ACHN (cell line): ENCODE measurements at regions not wholly inside any gene's neighbourhood (a gene's known extent, or its start where the extent isn't known, plus 50 kb on each side); places are given as distances from the start of the nearest gene placed in this dataset.
"Not testable (repeated sequence)": the region's sequence is repeated elsewhere in the genome, so short reads cannot be mapped to it uniquely, and the experiment has no call there.

Source experiments
- DNase-seq: peaks from one replicate; pipeline ENCODE4 v3.0.0-alpha.2; 2015
- in situ Hi-C: cut with HindIII; loops from 2 replicates; pipeline ENCODE4 v1.10.0; 2017; ENCODE audit warnings: low sequenced_read_pairs, low pct_ligation_motif_present, low pct_unique_long_range_greater_than_20kb

DNA sequence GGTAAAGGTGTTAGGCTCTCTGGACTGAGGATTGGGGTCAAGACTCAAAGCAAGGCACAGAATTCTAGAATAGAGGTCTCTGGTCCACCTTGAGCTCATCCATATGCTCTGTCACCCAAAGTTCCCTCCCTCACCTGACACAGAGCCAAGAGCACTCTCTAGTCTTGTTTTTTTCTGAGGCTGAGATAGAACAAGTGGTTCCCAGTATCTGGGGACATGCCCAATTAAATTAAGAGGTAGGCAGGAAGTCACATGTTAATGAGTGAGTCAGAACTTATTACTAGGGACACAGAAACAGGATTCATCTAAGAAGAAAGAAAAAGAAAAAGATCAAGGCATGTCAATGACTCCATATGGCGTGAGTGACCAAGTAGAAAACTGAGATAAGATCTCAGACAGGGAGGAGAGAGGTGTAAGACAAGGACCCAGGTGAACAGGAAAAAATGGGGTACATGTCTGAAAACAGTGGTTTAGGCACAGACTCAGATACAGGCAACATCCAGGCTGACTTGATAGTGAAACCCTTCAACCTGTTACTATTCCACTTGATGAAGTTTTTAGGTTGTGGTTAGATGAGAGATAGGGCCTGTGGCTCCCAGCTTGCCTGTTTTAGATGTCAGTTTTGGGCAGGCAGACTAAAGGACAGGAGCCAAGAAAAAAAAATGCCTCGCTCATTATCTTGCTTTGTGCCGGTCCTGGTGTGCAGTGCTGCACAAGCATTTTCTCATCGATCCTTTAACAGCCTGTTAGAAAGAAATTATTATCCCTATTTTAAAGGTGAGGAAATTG lies 609.9 kb downstream of the CCSER2 start:
- DNase-seq: no peak
- in situ Hi-C loops: no loop called here

DNA sequence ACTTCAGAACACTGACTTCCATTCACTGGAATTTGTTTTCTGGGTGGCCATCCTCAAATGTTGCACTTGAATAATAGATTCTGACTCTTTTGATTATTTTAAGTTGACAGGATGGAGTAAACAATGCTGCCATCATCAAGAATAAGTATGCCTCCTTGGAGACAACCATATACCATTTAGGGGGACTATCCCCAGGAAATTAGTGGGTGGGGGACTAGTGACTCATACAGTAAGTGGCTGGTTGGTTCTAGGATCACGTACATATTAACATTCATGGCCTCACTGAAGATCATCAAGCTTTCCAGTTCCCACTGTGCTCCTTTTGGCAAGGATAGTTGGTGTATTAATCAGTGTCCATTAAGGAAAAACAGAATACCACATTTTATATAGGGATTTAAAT lies 615.2 kb downstream of the CCSER2 start:
- in situ Hi-C loops: no loop called here
- DNase-seq: no peak

DNA sequence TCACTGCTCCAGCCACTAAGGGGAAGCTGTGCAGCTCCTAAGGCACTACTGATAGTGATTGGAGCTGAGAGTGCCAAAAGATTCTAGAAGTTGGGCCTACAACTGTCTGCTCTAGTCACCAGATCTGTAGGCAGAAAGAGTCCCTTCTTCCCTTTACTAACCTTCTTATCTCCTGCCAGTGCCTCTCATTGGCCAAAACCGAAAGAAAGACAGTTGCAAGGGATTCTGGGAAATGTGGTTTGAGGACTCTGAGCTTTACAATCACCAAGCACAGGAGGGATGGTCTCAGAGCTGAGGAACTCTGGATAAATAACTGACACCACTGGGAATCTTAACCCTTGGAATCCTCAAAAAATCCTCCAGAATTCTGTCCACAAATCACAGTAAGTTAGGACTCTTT lies 615.8 kb downstream of the CCSER2 start:
- no peak for DNase-seq
- in situ Hi-C loops: no loop called here

DNA sequence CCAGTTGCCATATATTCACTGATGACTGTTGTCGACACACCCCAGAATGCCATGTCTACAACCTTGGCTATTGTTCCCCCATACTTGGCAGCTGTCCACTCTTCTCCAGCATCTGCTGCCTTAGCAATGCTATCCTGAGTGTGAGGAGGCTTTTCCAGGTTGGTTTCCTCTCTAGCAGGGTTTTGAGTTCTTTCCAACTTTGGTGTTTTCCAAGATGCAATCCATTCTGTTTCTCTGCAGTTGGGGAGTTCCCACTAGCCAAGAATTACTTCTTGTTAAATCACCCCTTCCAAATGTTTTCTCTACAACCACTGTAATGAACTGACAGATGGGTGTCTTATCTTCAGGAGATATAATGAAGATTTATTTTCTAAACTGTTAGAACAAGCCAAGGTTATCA lies 617.4 kb downstream of the CCSER2 start:
- DNase-seq: no peak
- in situ Hi-C loops: no loop called here

DNA sequence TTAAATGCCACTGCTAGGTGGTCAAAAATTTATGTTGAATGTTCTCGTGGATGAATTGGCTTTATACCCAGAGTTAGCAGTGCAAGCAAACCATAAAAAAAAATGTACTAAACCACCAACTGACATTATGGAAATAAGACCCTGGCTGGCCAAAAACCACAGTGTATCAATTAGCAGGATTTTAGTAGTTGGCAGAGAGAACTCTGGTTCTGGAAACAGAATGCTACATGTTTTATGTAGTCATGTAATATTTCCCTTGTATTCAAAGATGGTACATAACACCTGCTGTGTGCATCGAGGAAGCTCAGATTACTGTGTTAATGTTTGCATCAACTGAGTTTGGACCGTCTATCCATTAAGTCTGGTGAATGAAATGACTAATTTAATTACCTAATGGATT lies 618.5 kb downstream of the CCSER2 start:
- no peak for DNase-seq
- in situ Hi-C loops: no loop called here

DNA sequence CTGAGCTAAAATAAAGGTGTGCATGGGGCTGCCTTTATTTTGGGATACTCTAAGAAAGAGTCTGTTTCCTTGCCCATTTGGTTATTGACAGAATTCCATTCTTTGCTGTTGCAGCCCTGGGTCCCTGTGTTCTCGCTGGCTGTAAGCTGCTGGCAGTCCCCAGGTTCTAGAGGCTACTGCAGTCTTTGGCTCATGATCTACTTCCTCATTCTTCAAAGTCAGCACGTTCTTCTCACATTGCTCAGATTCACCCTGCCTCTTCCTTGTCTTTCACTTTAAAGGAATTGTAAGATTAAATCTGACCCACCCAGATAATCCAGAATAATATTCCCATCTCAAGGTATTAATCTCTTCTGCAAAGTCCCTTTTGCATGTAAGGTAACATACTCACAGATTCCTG lies 620.3 kb downstream of the CCSER2 start:
- no peak for DNase-seq
- in situ Hi-C loops: no loop called here

DNA sequence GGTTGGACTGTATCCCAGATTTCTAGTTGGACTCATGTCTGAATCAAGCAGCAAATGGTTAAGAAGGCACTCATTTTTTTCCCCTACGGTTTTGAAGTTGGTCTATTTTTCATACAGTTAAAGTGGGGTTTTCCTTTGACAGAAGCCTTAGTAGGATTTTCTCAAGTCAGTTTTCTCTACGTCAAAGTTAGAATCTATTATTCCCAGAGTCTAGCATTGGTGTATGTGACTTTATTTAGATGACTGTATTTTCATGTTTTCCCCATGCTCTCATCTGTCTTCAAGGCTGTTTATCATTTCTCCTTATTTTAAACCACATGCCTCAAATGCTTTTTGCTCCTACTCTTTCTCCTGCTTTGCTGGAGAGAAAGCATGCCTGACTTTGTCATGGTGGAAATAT lies 623.2 kb downstream of the CCSER2 start:
- no peak for DNase-seq
- in situ Hi-C loops: no loop called here

DNA sequence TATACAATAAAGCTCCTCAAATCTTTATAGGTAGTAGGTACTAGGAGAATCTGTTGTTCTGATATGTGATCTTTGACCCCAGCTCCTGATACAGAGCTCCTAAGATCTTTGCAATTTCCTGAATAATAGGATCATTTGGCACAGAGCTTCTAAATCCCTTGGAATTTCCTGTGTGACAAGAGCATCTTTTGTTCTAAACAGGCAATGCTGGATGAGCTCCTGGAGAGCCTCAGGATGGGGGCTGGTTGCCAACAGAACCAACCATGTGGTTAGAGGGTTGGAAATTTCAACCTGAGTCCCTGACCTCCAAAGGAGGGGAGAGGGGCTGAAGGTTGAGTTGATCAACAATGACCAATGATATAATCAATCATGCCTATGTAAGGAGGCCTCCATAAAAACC lies 629.0 kb downstream of the CCSER2 start:
- no peak for DNase-seq
- in situ Hi-C loops: no loop called here

DNA sequence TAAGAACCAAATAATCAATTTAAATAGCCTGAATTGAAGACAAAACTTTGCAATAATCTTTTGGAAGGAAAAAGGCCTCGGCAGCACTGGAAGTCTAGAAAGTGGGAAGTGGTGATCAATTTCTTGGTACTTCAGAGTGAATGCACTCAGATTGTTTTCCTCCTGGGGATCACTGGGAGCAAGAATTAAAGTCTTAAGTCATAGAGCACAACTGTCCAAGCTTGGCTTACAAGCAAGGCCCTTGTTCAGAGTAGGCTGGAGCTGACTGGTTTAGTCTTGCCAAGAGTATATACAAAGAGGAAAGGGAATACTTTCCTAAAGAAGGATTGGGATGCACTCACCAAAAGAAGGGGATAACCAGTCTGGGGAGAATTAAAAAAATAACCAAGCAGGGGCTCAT lies 637.1 kb downstream of the CCSER2 start:
- DNase-seq: no peak
- in situ Hi-C loops: no loop called here

DNA sequence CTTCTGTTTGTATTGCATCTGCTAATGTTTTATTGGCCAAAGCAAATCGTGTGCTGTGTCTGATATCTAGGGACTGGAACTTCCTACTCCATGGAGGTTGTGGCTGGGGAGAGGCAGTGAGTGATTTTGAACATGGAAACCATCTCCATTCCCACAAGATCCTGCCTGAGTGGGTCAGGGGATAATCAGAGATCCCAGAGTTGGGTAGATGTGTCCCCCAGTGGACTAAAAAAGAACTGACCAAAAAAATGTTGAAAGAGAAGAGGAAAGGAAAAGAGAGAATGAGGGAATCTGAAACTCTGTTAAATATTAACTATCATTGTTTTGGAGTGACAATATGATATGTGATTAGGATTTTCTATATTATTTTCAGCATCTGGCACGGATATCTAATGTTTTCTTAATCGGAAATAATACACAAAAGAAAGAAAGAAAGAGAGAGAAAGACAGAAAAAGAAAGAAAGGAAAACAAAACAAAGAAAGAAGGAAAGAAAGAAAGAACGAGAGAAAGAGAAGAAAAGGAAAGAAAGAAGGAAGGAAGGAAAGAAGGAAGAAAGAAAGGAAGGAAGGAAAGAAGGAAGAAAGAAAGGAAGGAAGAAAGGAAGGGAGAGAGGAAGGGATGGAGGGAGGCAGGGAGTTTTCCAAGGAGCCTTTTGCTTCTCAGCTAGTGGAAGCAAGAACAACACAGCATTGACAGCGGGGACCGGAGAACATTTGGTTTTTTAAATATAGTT lies 638.5 kb downstream of the CCSER2 start:
- DNase-seq: no peak
- in situ Hi-C loops: no loop called here

DNA sequence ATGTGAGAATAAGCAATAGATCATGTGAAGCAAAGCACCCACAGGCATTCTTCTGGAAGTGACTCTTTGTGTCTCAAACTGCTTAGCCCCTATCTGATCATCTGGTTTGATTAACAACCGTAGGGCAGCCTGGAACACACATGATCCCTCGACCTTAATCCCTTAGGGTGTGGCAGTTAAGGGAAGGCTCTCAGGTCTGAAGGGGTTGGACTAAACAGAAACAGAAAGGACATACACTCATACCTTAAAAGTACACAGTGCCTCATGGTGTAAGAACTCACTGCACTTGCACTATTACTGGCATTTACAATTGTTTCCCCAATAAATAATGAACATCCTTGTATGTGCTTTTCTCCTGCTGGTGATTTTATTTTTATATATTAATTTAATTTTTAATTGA lies 640.9 kb downstream of the CCSER2 start:
- in situ Hi-C loops, DNase-seq: not testable (repeated sequence)

DNA sequence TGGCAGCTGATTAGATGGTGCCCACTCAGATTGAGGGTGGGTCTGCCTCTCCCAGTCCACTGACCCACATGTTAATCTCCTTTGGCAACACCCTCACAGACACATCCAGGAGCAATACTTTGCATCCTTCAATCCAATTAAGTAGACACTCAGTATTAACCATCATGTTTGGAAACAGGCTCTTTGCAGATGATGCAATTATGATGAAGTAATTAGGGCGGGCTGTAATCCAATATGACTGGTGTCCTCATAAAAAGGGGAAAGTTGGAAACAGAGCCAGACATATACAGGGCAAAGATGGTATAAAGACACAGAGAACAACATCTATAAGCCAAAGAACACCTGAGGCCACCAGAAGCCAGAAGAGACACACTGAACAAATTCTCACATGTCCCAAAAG lies 658.6 kb downstream of the CCSER2 start:
- in situ Hi-C loops: no loop called here
- no peak for DNase-seq

DNA sequence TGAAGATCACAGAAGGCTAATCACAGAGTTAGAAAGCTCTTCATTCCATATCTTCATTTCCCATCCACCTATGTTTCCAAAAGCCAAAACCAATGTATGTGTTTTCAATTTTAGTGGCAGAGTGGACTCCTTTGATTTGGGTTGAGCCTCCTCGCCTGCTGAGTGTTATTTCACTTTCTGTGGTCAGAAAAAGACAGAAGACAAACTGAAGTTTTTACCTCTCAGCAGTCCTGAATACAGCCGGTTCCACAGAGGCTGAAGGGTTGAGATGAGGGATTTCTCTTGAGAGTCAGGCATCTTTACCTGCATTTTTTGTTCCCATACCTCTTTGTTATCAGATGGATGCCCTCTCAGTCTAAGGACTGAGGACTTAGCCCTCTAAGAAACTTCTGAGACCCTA lies 659.6 kb downstream of the CCSER2 start:
- no peak for DNase-seq
- in situ Hi-C loops: no loop called here

DNA sequence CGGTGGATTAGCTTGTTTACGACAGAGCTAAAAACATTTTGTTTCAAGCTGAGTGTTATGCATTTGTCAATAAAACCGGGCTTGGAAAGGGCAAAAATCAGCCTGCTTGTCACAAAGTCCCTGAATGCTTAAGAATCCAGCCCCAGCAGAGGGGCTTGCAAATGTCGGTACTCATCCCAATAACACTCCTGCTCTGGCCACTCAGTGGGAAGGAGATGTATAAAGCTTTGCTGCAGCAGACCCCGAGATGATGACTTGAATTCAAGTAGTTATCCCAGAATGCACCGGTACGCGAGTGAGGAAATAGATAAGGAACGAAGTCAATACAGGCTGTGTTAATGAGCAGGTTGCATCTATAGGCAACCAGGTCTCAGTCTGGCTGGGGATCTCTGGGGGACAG lies 662.3 kb downstream of the CCSER2 start:
- no peak for DNase-seq
- in situ Hi-C loops: no loop called here

DNA sequence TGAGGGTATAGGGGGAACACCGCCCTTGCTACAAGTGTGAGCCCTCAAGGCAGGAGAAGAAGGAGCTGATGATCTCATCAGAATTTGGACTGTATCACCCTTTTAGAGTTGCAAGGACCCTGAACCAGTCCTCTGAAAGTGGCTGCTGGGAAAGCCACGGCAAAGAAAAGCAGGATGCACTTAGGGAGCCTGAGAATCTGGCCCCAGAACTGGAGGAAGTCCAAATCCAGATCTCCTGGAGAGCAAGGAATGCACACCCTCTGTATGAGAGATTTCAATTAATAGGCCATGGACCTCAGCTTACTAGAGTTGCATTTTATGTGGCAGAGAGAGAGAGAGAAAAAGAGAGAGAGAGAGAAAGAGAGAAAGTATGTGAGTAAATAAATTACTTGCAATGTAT lies 662.9 kb downstream of the CCSER2 start:
- in situ Hi-C loops: no loop called here
- no peak for DNase-seq

DNA sequence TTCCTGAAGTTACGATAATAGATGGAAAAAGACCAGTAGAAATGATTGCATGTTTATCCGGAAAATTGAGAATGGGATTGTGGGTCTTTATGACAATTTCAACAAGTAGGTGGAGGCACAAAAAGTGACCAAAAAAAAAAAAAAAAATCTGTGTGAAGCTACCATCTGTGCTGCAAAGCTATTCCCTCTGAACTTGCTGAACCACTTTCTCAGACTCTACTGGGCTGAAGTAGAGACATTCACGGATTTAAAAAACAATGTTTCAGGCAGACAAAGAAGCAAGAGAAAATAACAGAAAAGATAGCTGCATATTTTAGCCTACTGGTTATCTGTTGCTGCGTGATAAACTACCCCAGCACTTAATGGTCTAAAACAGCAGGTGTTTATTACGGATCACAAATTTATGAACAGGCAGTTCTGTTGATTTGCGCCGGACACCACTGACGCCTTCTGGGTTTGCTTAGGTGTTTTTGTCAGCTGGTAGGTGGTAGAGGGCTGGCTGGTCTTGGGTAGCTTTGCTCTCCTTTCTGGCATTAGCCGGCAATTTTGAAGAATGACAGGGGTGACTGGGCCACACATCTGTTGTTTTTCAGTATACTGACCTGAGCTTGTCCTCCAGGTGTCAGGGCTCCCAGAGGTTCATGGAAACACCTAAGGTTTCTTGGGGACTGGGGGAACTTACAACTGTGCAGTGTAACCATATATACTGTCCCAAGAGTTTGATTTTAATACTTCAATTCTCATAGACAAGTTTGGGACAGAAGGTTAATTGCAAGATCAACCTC lies 665.1 kb downstream of the CCSER2 start:
- DNase-seq: no peak
- in situ Hi-C loops: no loop called here

DNA sequence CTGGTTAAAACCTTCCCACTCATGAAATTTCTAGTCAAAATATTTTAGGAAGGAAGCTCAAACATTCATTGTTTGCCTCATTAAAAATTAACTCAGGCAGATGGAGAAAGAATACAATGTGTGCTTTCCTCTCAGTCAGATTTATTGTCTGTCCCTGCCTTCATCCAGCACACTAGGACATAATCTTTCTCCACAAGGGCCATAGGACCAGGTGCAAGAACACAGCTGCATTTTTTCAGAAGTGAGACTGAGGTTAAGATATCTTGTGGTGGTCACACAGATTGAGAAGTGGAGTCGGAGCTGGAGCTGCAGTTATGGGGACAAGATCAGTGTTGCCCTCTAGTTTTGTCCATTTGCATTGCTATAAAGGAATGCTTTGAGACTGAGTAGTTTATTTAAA lies 666.3 kb downstream of the CCSER2 start:
- DNase-seq: no peak
- in situ Hi-C loops: no loop called here

DNA sequence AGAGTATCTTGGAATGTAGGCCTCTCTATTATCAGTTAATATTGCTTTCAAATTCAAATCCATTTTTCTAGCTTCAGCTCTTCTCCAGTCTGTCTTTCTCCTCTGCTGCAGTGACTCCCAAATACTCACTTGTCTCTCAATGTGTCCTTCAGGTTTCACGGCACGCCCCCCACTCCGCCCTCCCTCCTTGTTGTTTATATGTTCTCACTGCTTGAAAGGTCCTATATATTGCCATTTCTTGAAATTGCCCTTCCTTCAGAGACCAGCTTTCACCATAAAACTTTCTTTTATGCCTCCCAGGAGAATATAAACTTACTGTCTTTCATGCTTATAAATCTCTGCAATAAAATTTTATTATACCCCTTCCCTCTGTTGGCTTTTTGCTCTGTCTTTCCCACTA lies 668.2 kb downstream of the CCSER2 start:
- no peak for DNase-seq
- in situ Hi-C loops: no loop called here

DNA sequence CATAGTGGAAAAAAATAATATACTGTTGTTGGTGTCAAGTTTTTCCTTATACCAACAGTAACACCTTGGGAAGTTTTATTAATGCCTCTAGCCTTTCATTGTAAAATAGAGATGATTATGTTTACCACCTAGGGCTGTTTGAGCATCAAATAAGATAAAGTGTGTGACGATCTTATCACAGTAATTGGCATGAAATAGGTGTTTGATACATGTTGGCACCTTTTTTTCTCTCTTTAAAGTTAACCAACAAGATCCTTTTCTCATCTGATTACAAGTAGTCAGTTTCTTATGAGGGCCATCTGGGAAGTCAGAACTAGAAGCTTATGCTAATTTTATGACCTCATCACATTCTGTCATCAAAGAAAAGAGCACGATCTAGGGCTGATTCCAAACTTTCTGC lies 669.5 kb downstream of the CCSER2 start:
- DNase-seq: no peak
- in situ Hi-C loops: no loop called here

DNA sequence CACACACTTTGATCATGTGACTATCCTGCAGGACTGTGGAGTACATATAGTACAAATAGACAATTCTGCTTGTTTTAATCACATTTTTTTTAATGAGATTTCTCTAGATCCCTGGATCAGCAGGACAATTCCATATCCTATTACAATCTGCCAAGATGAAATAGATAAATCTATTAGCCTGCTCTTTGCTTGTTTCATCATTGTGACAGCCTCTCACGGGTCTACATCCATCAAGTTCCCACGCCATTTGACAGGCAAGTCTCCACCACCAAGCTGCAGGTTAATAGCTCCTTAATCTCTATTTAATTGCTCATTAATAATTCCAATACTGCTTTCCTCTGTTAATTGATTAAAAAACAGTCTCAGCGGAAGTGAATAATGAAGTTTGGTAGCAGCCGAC lies 671.5 kb downstream of the CCSER2 start:
- DNase-seq: no peak
- in situ Hi-C loops: no loop called here
